Hepatic stellate cell (primary cell): ENCODE measurements at regions not wholly inside any gene's neighbourhood (a gene's known extent, or its start where the extent isn't known, plus 50 kb on each side); places are given as distances from the start of the nearest gene placed in this dataset.
A peak's percentile ranks its signal among the peaks of the same experiment; 100 is the strongest.

Source experiments
- DNase-seq: peaks from one replicate; pipeline ENCODE4 v3.0.0; 2011; ENCODE audit warnings: low spot score

- DNase-seq: no peak
Observed at GRCh38 chr13:107035186-107035585, 467.2 kb upstream of the ARGLU1 start.

GRCh38 chr13:107034236-107034872 lies 466.4 kb upstream of the ARGLU1 start:
- DNase-seq: no peak

GRCh38 chr13:107031716-107032115 lies 463.8 kb upstream of the ARGLU1 start:
- no peak for DNase-seq

GRCh38 chr13:107028751-107029150 lies 460.8 kb upstream of the ARGLU1 start:
- no peak for DNase-seq

GRCh38 chr13:107025991-107026390 lies 458.1 kb upstream of the ARGLU1 start:
- DNase-seq: peak; percentile 35

- DNase-seq: no peak
Observed at GRCh38 chr13:107023335-107023734, 455.4 kb upstream of the ARGLU1 start.

- DNase-seq: no peak
Observed at GRCh38 chr13:107020393-107020792, 452.5 kb upstream of the ARGLU1 start.

- no peak for DNase-seq
Observed at GRCh38 chr13:107018285-107018684, 450.3 kb upstream of the ARGLU1 start.

GRCh38 chr13:107006661-107007060 lies 438.7 kb upstream of the ARGLU1 start:
- DNase-seq: no peak

GRCh38 chr13:107005577-107005976 lies 437.6 kb upstream of the ARGLU1 start:
- no peak for DNase-seq

- no peak for DNase-seq
Observed at GRCh38 chr13:107003911-107004310, 436.0 kb upstream of the ARGLU1 start.

- no peak for DNase-seq
Observed at GRCh38 chr13:106998664-106999063, 430.7 kb upstream of the ARGLU1 start.

- DNase-seq: no peak
Observed at GRCh38 chr13:106997696-106998095, 429.8 kb upstream of the ARGLU1 start.

- DNase-seq: no peak
Observed at GRCh38 chr13:106996867-106997618, 429.1 kb upstream of the ARGLU1 start.

- DNase-seq: no peak
Observed at GRCh38 chr13:106990594-106990993, 422.7 kb upstream of the ARGLU1 start.

- DNase-seq: no peak
Observed at GRCh38 chr13:106989876-106990275, 421.9 kb upstream of the ARGLU1 start.

- no peak for DNase-seq
Observed at GRCh38 chr13:106987427-106987785, 419.5 kb upstream of the ARGLU1 start.

- DNase-seq: no peak
Observed at GRCh38 chr13:106986687-106987426, 418.9 kb upstream of the ARGLU1 start.

GRCh38 chr13:106986033-106986484 lies 418.1 kb upstream of the ARGLU1 start:
- DNase-seq: no peak

- DNase-seq: no peak
Observed at GRCh38 chr13:106985481-106985880, 417.5 kb upstream of the ARGLU1 start.

- no peak for DNase-seq
Observed at GRCh38 chr13:106981051-106981450, 413.1 kb upstream of the ARGLU1 start.

GRCh38 chr13:106967391-106967790 lies 399.5 kb upstream of the ARGLU1 start:
- DNase-seq: no peak

- no peak for DNase-seq
Observed at GRCh38 chr13:106963151-106963550, 395.2 kb upstream of the ARGLU1 start.
